NK-92 treated with Interleukin-12 subunit alpha and Interleukin-12 subunit beta, amount 100 ng/mL, for 24 hours (cell line): ENCODE measurements at regions not wholly inside any gene's neighbourhood (a gene's known extent, or its start where the extent isn't known, plus 50 kb on each side); places are given as distances from the start of the nearest gene placed in this dataset.

Source experiments
- DNase-seq: peaks from one replicate; lab custom pipeline; 2025; lab: John Stamatoyannopoulos, UW

DNA sequence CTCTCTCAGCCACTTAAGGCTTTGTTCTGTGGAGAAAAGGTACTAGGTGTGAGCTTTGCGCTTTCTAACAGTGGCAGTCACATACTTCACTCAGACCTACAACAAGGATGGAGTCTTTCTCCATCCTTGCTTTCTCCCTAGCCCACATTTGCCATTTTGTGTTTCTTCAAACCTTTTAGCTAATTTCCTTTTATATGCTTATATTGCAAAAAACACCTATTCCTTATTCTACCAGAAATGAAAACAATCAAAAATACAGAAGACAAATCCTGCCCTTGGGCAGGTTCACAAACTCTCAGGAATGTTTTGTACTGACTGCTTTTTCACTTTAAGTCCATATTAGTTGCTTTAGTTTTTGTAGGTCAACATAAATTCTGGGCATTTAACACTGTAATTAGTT lies 914.2 kb downstream of the SQOR start:
- no peak for DNase-seq

DNA sequence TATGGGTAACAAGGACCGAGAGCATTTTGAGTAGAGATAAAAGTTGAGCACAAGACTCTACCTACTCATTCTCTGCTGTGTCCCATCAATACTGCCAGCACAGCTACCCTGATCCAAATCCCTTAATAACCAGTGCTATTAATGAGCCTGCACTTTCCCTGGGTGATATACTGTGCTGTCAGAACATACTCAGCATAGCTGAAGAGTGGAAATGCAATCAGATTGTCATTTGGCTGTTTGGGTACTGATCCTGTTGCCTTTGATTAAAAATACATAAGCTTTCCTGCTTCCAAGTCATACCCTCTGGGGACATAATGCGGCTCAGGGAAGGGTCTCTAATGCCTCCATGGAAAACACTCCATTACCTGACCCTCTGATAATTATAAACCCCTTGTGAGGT lies 917.5 kb downstream of the SQOR start:
- no peak for DNase-seq

DNA sequence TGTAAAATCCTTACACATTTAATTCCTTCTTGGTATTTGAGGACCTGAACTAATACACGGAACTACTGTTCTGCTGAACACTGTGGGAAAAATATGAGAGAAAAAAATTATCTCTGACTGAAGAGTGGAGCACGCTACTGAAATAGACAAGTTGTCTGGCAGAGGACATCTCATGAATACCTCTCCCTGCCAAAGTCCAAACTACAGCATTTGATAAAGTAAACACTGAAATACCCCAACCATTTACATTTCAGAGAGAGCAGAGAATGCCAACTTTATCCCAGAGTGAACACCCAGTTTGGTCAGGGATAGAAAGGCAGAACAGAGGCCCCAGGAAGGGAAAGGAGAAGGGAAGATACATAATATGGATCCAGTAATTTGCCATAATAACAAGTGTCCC lies 920.7 kb downstream of the SQOR start:
- no peak for DNase-seq

DNA sequence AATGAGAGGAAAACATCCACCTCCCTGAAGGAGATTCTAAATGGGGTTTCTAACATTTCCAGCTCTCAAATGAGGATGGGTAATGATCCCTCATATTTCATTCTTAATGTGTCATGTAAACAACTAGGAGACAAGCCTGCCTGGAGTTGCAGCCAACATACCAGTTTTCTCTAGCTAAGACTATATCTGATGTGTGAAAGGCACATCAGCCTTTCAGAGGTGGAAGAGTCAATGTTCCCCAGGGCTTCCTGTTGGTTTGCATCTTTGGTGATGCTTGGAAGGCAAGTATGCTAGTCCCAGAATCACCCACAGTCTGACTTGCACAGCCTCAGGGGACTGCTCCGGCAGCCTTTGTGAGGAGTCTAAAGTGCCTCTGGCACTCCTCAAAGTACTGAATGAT lies 921.2 kb downstream of the SQOR start:
- DNase-seq, result no peak

GRCh38 chr15:46556559-46557379 lies 921.9 kb downstream of the SQOR start:
- DNase-seq, result no peak

DNA sequence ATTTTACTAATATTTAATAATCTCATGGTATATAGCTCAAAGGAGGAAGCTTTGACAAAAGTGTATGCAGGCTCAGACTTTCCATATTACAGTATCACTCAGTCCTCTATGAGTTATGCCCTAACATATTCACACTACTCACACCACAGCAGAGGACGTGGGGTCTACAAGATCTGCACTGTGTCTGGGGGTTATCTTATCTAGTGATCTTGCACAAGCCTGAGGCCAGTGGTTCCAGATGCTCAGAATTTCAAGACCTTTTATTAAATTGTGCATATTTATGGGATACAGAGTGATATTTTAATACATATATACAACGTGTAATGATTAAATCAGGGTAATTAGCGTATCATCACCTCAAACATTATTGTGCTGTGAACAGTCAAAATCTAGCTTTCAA lies 933.1 kb downstream of the SQOR start:
- DNase-seq, result no peak

- DNase-seq, result no peak
These were observed 935.0 kb downstream of the SQOR start for GRCh38 chr15:46569781-46570180.

DNA sequence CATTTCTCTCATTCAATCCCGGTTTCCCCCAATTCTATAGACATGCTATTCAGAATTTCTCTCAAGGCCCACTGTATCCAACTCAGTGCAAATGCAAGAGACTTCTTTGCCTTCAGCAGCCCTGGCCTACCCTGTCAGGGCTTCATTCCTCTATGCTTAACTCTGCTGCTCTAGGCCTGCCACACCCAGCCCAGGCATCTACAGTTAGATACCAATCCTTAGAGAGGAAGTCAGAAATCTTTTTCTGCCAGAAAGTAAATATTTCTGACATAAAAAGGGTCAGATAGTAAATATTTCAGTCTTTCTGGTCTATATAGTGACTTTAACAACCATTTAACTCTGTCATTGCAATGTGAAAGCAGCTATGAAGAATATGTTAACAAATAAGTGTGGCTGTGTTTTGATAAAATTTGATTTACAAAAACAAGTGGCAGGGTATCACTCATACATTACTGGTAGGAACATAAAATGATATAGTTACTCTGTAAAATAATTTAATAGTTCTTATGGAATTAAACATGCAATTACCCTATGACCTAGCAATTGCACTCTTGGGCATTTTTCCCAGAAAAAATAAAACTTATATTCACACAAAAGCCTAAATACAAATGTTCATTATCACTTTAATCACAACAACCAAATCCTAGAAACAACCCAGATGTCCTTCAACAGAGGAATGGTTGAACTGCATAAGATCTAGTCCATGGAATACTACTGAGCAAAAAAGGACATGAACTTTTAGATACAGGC lies 942.0 kb downstream of the SQOR start:
- DNase-seq, result no peak

DNA sequence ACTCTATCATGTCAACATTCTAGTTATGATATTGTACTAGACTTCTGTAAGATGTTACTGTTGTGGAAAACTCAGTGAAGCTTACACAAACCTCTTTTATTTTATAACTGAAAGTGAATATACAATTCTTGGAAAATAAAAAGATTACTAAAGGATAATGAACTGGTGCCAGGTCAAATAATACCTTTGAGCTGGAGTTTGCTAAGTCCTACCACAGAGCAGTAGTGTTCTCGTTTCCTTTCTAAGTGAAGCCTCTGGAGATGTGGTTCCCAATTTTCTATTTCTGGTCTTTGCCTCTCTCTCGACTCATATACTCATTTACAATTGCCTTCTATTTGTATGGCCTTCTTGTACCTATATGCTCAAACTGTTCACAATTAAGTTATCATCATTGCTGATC lies 942.9 kb downstream of the SQOR start:
- no peak for DNase-seq

- DNase-seq, result no peak
These were observed 945.7 kb downstream of the SQOR start for GRCh38 chr15:46580487-46580886.

DNA sequence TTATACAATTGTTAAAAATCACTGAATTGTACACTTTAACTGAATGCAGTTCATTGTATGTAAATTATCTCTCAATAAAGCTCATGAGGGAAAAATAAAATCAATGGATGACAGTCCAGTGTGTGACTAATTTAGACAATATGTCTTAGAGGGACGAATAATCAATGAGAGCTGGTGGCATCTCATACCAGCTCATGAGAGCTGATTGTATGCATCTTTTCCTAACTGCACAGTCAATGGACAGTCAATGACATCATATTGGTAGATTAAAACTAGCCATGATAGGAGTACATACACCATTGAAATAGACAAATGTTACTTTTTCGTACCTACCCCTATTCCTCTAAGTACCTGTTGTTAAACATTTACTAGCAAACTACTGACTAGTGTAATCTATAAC lies 946.1 kb downstream of the SQOR start:
- DNase-seq, result no peak

DNA sequence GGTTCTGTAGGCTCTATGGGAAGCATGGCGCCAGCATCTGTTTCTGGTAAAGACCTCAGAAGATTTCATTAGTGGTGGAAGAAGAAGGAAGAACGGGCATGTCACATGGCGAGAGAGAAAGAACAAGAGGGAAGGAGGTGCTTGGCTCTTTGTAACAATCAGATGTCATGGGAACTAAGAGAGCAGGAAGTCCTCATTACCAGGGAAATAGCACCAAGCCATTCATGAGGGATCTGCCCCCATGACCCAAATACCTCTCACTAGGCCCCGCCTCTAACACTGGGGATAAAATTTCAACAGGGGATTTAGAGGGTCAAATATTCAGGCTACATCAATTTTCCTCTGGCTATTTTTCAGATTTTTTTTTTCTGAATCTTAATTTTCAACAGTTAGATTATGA lies 954.3 kb downstream of the SQOR start:
- no peak for DNase-seq

DNA sequence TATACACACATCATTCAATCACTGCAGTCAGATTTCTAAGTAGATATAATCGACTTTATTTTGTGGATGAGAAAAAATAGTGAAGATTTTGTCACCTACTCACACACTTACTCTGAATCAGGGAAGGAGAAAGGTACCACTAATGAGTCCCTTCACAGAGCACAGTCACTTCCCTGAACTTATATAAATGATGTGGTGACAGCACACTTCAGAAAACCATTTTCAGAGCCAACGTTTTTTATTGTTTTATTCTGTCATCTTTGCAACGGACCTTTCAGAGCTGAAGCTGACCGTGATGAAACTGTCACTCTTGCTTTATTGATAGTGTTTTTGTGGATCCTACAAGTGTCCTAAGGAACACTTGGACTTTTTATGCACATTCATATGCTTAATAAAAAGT lies 956.6 kb downstream of the SQOR start:
- no peak for DNase-seq

DNA sequence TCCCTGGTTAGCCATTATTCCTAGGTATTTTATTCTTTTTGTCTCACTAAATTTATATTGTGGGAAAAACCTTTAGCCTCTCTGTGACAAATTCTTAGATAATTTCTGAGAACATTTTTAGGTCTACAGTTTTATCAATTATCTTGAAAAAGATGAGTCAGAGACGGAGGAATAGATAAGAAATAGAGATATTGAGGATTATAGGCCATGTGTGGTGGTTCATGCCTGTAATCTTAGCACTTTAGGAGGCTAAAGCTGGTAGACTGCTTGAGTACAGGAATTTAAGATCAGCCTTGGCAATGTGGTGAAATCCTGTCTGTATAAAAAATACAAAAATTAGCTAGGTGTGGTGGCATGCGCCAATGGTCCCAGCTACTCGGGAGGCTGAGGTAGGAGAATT lies 960.2 kb downstream of the SQOR start:
- DNase-seq, result no peak

GRCh38 chr15:46607077-46607476 lies 972.2 kb downstream of the SQOR start:
- no peak for DNase-seq

DNA sequence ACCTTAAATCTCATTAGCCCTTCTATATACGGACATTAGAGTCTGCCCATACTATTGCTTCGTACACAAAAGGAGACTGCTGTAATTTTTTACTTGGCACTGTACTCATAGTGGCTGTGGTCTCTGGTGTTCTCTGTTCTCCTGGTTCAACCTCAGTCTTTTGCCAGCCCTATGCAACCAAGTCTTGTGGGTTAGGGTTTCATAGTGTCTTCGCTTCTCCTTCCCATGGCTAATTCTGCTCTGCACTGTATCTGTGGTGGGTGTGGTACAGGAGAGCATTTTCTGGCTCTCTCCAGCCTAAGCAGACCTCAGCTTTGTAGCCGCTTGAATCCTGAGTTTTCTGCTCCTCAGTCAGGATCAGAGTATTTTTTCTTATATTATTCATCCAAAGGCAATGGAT lies 981.2 kb downstream of the SQOR start:
- DNase-seq, result no peak

DNA sequence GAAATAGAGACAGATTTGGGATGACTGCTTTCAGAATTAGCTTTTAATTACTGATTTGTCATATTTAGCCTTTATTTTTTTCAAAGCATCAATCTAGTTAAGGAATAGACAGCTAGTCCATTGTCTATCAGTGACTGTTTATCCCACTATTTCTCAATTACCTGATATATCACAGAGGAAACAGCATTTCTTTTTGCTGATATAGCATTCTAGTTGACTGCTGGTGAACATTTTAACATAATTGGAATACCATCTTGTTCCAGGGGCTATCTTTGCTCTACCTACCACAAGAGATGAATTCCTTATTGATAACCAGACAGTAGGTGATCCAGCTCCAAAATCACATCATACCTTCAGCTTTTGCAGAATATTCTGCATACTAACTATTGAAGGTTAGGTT lies 982.7 kb downstream of the SQOR start:
- DNase-seq, result no peak

GRCh38 chr15:46618984-46619383 lies 984.2 kb downstream of the SQOR start:
- DNase-seq, result no peak

DNA sequence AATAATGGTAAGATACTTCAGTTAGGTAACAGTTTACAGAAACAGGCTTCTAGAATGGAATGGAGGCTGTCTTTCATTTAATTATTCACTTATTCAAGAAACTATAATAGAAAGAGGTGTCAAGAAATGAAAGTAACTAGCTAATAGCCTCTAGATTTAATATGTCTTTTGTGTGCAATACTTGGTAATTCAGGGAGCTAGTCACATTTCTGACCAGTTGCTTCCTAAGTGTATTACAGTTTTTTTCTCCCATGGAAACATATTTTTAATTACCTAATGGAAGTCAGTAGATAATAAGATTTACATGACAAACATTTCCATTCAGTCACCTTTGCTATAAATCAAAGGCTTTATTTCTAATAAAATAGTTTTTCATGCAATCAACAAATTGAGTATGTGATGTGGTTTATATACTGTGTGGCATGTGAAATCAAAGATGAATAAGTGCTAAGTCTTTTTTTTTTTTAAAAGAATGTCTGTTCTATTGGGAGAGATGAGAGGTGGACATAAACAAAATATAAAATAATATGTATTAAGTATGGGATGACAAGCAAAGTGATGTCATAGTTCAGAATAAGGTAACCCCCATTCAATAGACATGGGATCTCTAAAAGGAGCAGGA lies 985.7 kb downstream of the SQOR start:
- DNase-seq, result no peak

DNA sequence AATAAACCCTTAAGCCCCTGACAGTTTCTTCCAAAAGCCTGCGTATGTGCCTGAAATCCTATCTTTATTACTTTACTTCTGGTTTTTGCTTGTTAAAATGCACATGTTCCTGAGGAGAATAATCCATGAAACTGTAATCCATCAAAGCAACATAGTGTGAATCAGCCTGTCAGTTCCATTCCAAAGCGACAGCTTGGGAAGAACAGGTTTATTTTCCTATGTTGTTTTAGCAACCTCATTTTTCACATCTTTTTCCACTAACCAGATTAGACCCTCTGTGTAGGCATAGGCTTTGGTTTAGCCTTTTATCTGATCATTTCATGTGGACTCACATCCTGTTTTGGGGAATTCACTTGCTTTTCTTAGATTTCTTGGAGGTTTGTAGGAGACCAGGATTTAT lies 988.0 kb downstream of the SQOR start:
- no peak for DNase-seq

- no peak for DNase-seq
These were observed 1001.4 kb downstream of the SQOR start for GRCh38 chr15:46636206-46636605.

- no peak for DNase-seq
These were observed 1010.0 kb downstream of the SQOR start for GRCh38 chr15:46644501-46645481.
